ENCODE measurements at regions not wholly inside any gene's neighbourhood (a gene's known extent, or its start where the extent isn't known, plus 50 kb on each side); places are given as distances from the start of the nearest gene placed in this dataset.

GRCh38 chr1:82065916-82066315, 265.2 kb downstream of the ADGRL2 start:
- H3K79me1 ChIP-seq (ENCODE audit: low read depth in 1 of 2, low read length in 2 of 2), result no peaks in the 10 kb centered on the region
- H3K56ac ChIP-seq (ENCODE audit: extremely low read depth, insufficient read depth, low read length), result no peak overlapping the region
- H2AFZ ChIP-seq (replicated peaks; ENCODE audit: low read length, poor library complexity), result no peak overlapping the region
- no peak for DNase-seq
- no peak overlapping the region for H2AK9ac ChIP-seq (replicated peaks; ENCODE audit: low read depth, low read length, poor library complexity)
- in situ Hi-C loops (cut with MboI; ENCODE audit: low sequenced_read_pairs) (no loop called here), dilution Hi-C loops (cut with HindIII; ENCODE audit: low sequenced_read_pairs, unreplicated experiment) (no loop called here), intact Hi-C loops (cut with micrococcal nuclease) (no loop called here)
- no peaks in the 10 kb centered on the region for H3K27me3 ChIP-seq (ENCODE audit: control insufficient read depth, insufficient read depth, low read length)
- no peaks in the 10 kb centered on the region for H3K36me3 ChIP-seq (ENCODE audit: control insufficient read depth, insufficient read depth, low read length)
- H3K14ac ChIP-seq (replicated peaks; ENCODE audit: low read depth, low read length), result no peak overlapping the region
- H3K18ac ChIP-seq (ENCODE audit: low read depth, low read length), result no peak overlapping the region
- no peak overlapping the region for H2AK5ac ChIP-seq (ENCODE audit: low read depth, low read length)
- ATAC-seq (ENCODE audit: low read depth), result no peak
- no TSS peak for BruUV-seq (replicated peaks)
- H4K5ac ChIP-seq (ENCODE audit: low read depth, low read length), result no peak overlapping the region
- H2BK5ac ChIP-seq (ENCODE audit: low read depth, low read length, poor library complexity, severe bottlenecking), result no peak overlapping the region
- no peak overlapping the region for H3K9ac ChIP-seq (ENCODE audit: low read depth, low read length)
- TF ChIP-seq NFE2L2 (IDR thresholded peaks at IDR 0.05; ENCODE audit: low read depth, low read length) (no peak), CHD1 (IDR thresholded peaks at IDR 0.05; ENCODE audit: low read depth, low read length) (no peak), MAZ (IDR thresholded peaks at IDR 0.05; ENCODE audit: borderline replicate concordance, low read depth, low read length) (no peak), RAD21 (IDR thresholded peaks at IDR 0.05; ENCODE audit: low read length) (no peak), USF2 (IDR thresholded peaks at IDR 0.05; ENCODE audit: low read depth, low read length) (no peak), BHLHE40 (IDR thresholded peaks at IDR 0.05; ENCODE audit: low read depth, low read length) (no peak), MAFK (IDR thresholded peaks at IDR 0.05; ENCODE audit: low read depth, low read length) (no peak), POLR2A (IDR thresholded peaks at IDR 0.05; ENCODE audit: low read depth, low read length) (no peak), RCOR1 (IDR thresholded peaks at IDR 0.05; ENCODE audit: insufficient replicate concordance, low read length) (no peak), RFX5 (IDR thresholded peaks at IDR 0.05; ENCODE audit: low read depth, low read length) (no peak), CTCF (conservative IDR thresholded peaks at IDR 0.05; ENCODE audit: low read depth, low read length) (no peak), SMC3 (IDR thresholded peaks at IDR 0.05; ENCODE audit: low read depth, low read length) (no peak), CEBPB (IDR thresholded peaks at IDR 0.05; ENCODE audit: low read depth, low read length) (no peak), ELK1 (IDR thresholded peaks at IDR 0.05; ENCODE audit: borderline replicate concordance, low read depth, low read length) (no peak), MXI1 (IDR thresholded peaks at IDR 0.05; ENCODE audit: borderline replicate concordance, low read depth, low read length) (no peak), FOS (IDR thresholded peaks at IDR 0.05; ENCODE audit: low read depth, low read length) (no peak)
- no peaks in the 10 kb centered on the region for H3K9me1 ChIP-seq (ENCODE audit: insufficient read depth, low read length)
- no peak overlapping the region for H4K91ac ChIP-seq (ENCODE audit: insufficient read depth, low read depth, low read length)
- H3K27ac ChIP-seq (ENCODE audit: insufficient read depth, low read length), result no peak overlapping the region
- H2BK15ac ChIP-seq (ENCODE audit: low read depth, low read length), result no peak overlapping the region
- ChIA-PET CTCF (no interaction called here), POLR2A (ENCODE audit: unreplicated experiment) (no interaction called here)
- H3K23ac ChIP-seq (ENCODE audit: low read depth, low read length), result no peak overlapping the region
- H4K20me1 ChIP-seq (ENCODE audit: insufficient read depth, low read length), result no peaks in the 10 kb centered on the region
- no peak overlapping the region for H2BK20ac ChIP-seq (ENCODE audit: low read depth, low read length)
- 20% methylated on average over 1 of the region's 4 CpGs; no CpG with 5 or more reads in 1 of the 2 experiments for whole genome bisulfite sequencing, 2 experiments (ENCODE audit: extremely low coverage in 2 of 2, insufficient read length in 1 of 2)
- H3K9me3 ChIP-seq (ENCODE audit: control insufficient read depth, insufficient read depth, low read length), result no peaks in the 10 kb centered on the region
- H4K8ac ChIP-seq (ENCODE audit: low read depth in 2 of 2, low read length in 2 of 2), result no peak overlapping the region
- H3K4ac ChIP-seq (ENCODE audit: low read depth, low read length), result no peak overlapping the region
- H3K4me2 ChIP-seq (ENCODE audit: low read depth, low read length), result no peak overlapping the region
- H3K4me1 ChIP-seq (ENCODE audit: control insufficient read depth, insufficient read depth, low read length), result no peaks in the 10 kb centered on the region
- H2BK120ac ChIP-seq (ENCODE audit: low read depth, low read length), result no peak overlapping the region
- no peak overlapping the region for H3K4me3 ChIP-seq (ENCODE audit: insufficient read depth, low read depth, low read length)
